GM23338 (cell line): ENCODE measurements at regions not wholly inside any gene's neighbourhood (a gene's known extent, or its start where the extent isn't known, plus 50 kb on each side); places are given as distances from the start of the nearest gene placed in this dataset.

Experiments used
- ATAC-seq: fragments of 200-7000 bp; cut with Tn5 transposase; 3 replicates; pipeline ENCODE4 v1.9.1; 2020
- DNase-seq: peaks from one replicate; pipeline ENCODE4 v3.0.0-alpha.2; 2015; ENCODE audit warnings: low spot score
- H2AFZ ChIP-seq: fragments of 200-600 bp; sonication (generic); 2 replicates; pipeline ENCODE4 v1.8.0; 2016; ENCODE audit warnings: antibody characterized with exemption, mild to moderate bottlenecking, moderate library complexity
- H3F3A ChIP-seq: fragments of 200-600 bp; sonication (generic); replicated peaks from 2 replicates; pipeline ENCODE4 v1.8.0; 2017; ENCODE audit warnings: antibody characterized with exemption, mixed run types, low read depth
- H3K27ac ChIP-seq: fragments of 200-600 bp; sonication (generic); 2 replicates; pipeline ENCODE4 v1.6.1; 2016; ENCODE audit warnings: low read depth
- H3K27me3 ChIP-seq: fragments of 200-600 bp; sonication (generic); 2 replicates; pipeline ENCODE4 v1.8.0; 2016; ENCODE audit warnings: mild to moderate bottlenecking, mixed run types, moderate library complexity; ENCODE audit not compliant: insufficient read depth
- H3K36me3 ChIP-seq: fragments of 200-600 bp; sonication (generic); 2 replicates; pipeline ENCODE4 v1.8.0; 2016; ENCODE audit warnings: mild to moderate bottlenecking; ENCODE audit not compliant: insufficient read depth
- H3K4me1 ChIP-seq: fragments of 200-600 bp; sonication (generic); 2 replicates; pipeline ENCODE4 v1.8.0; 2016; ENCODE audit warnings: mild to moderate bottlenecking, moderate library complexity; ENCODE audit not compliant: insufficient read depth
- H3K4me2 ChIP-seq: fragments of 200-600 bp; sonication (generic); 2 replicates; pipeline ENCODE4 v1.7.1; 2017; ENCODE audit warnings: mixed run types
- H3K4me3 ChIP-seq: fragments of 200-600 bp; sonication (generic); 2 replicates; pipeline ENCODE4 v1.6.1; 2016; ENCODE audit warnings: mixed run types
- H3K79me2 ChIP-seq: fragments of 200-600 bp; sonication (generic); replicated peaks from 2 replicates; pipeline ENCODE4 v1.8.0; 2017; ENCODE audit warnings: mild to moderate bottlenecking; ENCODE audit not compliant: insufficient read depth
- H3K9me2 ChIP-seq: fragments of 200-600 bp; sonication (generic); 2 replicates; pipeline ENCODE4 v1.8.0; 2017; ENCODE audit not compliant: insufficient read depth
- H4K20me1 ChIP-seq: fragments of 200-600 bp; sonication (generic); replicated peaks from 2 replicates; pipeline ENCODE4 v1.8.0; 2017; ENCODE audit warnings: mild to moderate bottlenecking; ENCODE audit not compliant: insufficient read depth
- H3K27ac Mint-ChIP-seq: 2 replicates; pipeline ENCODE4 v1.8.0; 2020; ENCODE audit warnings: inconsistent platforms, mild to moderate bottlenecking, moderate library complexity, mixed read lengths
- H3K27me3 Mint-ChIP-seq: 3 replicates; pipeline ENCODE4 v1.8.0; 2022; ENCODE audit warnings: low read depth, mild to moderate bottlenecking, moderate library complexity, mixed read lengths, inconsistent platforms; ENCODE audit not compliant: insufficient read depth, poor library complexity
- H3K36me3 Mint-ChIP-seq: 3 replicates; pipeline ENCODE4 v1.8.0; 2021; ENCODE audit warnings: low read depth, mild to moderate bottlenecking, inconsistent platforms, moderate library complexity, mixed read lengths
- H3K4me1 Mint-ChIP-seq: 3 replicates; pipeline ENCODE4 v1.8.0; 2020; ENCODE audit warnings: mild to moderate bottlenecking, inconsistent platforms, mixed read lengths
- H3K4me3 Mint-ChIP-seq: 3 replicates; pipeline ENCODE4 v1.8.0; 2021; ENCODE audit warnings: moderate library complexity, mild to moderate bottlenecking, inconsistent platforms, mixed read lengths
- H3K9me3 Mint-ChIP-seq: 3 replicates; pipeline ENCODE4 v1.8.0; 2020; ENCODE audit warnings: moderate library complexity, mild to moderate bottlenecking, inconsistent platforms, mixed read lengths
- CREB1 ChIP-seq: fragments of 250-450 bp; sonication (Bioruptor Pico); IDR thresholded peaks from 2 replicates; pipeline ENCODE4 v1.5.0; 2020; ENCODE audit warnings: low read depth, mild to moderate bottlenecking, moderate library complexity
- EZH2 ChIP-seq: fragments of 200-600 bp; sonication (generic); IDR thresholded peaks from one replicate; pipeline ENCODE4 v1.8.0; 2017; ENCODE audit warnings: antibody characterized with exemption, mild to moderate bottlenecking, low read depth; ENCODE audit not compliant: unreplicated experiment
- EZH2phosphoT487 ChIP-seq: fragments of 200-600 bp; sonication (generic); IDR thresholded peaks from one replicate; pipeline ENCODE4 v1.8.1; 2018; ENCODE audit warnings: antibody characterized with exemption; ENCODE audit not compliant: unreplicated experiment
- JUNB ChIP-seq: IDR thresholded peaks from one replicate; pipeline ENCODE4 v1.6.1; 2016; ENCODE audit warnings: antibody characterized with exemption; ENCODE audit not compliant: unreplicated experiment
- NANOG ChIP-seq: IDR thresholded peaks from 2 replicates; pipeline ENCODE4 v1.6.1; 2016; ENCODE audit warnings: antibody characterized with exemption, borderline replicate concordance
- POLR2AphosphoS5 ChIP-seq: IDR thresholded peaks from 2 replicates; pipeline ENCODE4 v1.6.1; 2016; ENCODE audit warnings: antibody characterized with exemption, low read depth
- STAT1 ChIP-seq: IDR thresholded peaks from one replicate; pipeline ENCODE4 v1.6.1; 2016; ENCODE audit warnings: antibody characterized with exemption; ENCODE audit not compliant: unreplicated experiment
- ZNF114 ChIP-seq: fragments of 250-450 bp; sonication (Bioruptor Pico); IDR thresholded peaks from 2 replicates; pipeline ENCODE4 v1.5.0; 2020; ENCODE audit warnings: mild to moderate bottlenecking, moderate library complexity
- ZNF331 ChIP-seq: fragments of 250-450 bp; sonication (Bioruptor Pico); IDR thresholded peaks from 2 replicates; pipeline ENCODE4 v1.5.0; 2020; ENCODE audit warnings: low read depth, mild to moderate bottlenecking, moderate library complexity
- TF ChIP-seq, protein P1 (sequence below): IDR thresholded peaks from 2 replicates; pipeline ENCODE4 v1.6.1; 2016; ENCODE audit warnings: antibody characterized with exemption
- TF ChIP-seq, protein P2 (sequence below), 2 experiments: fragments of 200-600 bp in 1 of 2; sonication (generic) in 1 of 2; conservative IDR thresholded peaks; 2 replicates each; pipeline versions ENCODE4 v1.5.1 to v1.6.1; 2016 to 2017; ENCODE audit warnings: antibody characterized with exemption in 2 of 2, low read depth in 2 of 2, mild to moderate bottlenecking in 2 of 2, moderate library complexity in 1 of 2
- TF ChIP-seq, protein P3 (sequence below): IDR thresholded peaks from one replicate; pipeline ENCODE4 v1.6.1; 2018; ENCODE audit warnings: antibody characterized with exemption; ENCODE audit not compliant: unreplicated experiment
- TF ChIP-seq, protein P4 (sequence below): fragments of 250-450 bp; sonication (Bioruptor Pico); IDR thresholded peaks from 2 replicates; pipeline ENCODE4 v1.5.0; 2020; ENCODE audit warnings: mild to moderate bottlenecking, moderate library complexity

DNA sequence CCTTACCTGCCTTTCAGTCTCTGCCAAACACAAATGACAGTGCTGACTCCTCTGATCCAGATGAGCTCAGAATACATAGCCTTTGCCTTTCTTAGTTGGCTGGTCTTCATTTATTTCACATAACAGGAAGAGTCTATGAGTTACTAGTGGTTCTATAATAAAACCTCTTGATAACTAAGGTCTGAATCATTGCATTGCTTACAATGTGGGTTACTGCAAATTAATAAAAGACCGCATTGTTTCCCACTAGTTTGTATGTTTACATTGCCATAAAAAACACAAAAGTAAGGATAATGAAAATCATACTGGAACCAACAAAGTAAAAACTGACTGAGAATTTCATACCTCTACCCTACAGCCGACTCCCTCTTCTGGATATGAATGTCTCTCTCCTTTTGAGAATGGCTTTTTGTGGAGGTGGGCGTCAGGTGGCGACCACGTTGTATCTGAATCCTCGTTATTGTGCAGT is 62.0 kb upstream of the AKR1E2 start:
- H3K36me3 ChIP-seq: no peaks in the 10 kb centered on the region
- H3F3A ChIP-seq: no peaks in the 10 kb centered on the region
- H3K27me3 Mint-ChIP-seq: peaks cover 6% of the 10 kb centered on the region
- H3K4me1 ChIP-seq: peaks cover 13% of the 10 kb centered on the region
- no peak for ATAC-seq
- H3K36me3 Mint-ChIP-seq: no peaks in the 10 kb centered on the region
- H3K4me3 ChIP-seq: no peak overlapping the region
- no peak overlapping the region for H3K4me2 ChIP-seq
- no peak overlapping the region for H3K27ac ChIP-seq
- no peaks in the 10 kb centered on the region for H3K9me3 Mint-ChIP-seq
- no peak for TF ChIP-seq POLR2AphosphoS5
- TF ChIP-seq, protein P1, sequence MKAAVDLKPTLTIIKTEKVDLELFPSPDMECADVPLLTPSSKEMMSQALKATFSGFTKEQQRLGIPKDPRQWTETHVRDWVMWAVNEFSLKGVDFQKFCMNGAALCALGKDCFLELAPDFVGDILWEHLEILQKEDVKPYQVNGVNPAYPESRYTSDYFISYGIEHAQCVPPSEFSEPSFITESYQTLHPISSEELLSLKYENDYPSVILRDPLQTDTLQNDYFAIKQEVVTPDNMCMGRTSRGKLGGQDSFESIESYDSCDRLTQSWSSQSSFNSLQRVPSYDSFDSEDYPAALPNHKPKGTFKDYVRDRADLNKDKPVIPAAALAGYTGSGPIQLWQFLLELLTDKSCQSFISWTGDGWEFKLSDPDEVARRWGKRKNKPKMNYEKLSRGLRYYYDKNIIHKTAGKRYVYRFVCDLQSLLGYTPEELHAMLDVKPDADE: no peak
- TF ChIP-seq EZH2phosphoT487: no peak
- TF ChIP-seq ZNF114 (CRISPR knock-in tag): no peak
- no peak for TF ChIP-seq CREB1 (CRISPR knock-in tag)
- TF ChIP-seq, protein P2, sequence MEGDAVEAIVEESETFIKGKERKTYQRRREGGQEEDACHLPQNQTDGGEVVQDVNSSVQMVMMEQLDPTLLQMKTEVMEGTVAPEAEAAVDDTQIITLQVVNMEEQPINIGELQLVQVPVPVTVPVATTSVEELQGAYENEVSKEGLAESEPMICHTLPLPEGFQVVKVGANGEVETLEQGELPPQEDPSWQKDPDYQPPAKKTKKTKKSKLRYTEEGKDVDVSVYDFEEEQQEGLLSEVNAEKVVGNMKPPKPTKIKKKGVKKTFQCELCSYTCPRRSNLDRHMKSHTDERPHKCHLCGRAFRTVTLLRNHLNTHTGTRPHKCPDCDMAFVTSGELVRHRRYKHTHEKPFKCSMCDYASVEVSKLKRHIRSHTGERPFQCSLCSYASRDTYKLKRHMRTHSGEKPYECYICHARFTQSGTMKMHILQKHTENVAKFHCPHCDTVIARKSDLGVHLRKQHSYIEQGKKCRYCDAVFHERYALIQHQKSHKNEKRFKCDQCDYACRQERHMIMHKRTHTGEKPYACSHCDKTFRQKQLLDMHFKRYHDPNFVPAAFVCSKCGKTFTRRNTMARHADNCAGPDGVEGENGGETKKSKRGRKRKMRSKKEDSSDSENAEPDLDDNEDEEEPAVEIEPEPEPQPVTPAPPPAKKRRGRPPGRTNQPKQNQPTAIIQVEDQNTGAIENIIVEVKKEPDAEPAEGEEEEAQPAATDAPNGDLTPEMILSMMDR (conservative IDR thresholded peaks at IDR 0.05; ENCODE audit: low read depth in 2 of 2): no peak
- no peak for TF ChIP-seq NANOG
- TF ChIP-seq, protein P3, sequence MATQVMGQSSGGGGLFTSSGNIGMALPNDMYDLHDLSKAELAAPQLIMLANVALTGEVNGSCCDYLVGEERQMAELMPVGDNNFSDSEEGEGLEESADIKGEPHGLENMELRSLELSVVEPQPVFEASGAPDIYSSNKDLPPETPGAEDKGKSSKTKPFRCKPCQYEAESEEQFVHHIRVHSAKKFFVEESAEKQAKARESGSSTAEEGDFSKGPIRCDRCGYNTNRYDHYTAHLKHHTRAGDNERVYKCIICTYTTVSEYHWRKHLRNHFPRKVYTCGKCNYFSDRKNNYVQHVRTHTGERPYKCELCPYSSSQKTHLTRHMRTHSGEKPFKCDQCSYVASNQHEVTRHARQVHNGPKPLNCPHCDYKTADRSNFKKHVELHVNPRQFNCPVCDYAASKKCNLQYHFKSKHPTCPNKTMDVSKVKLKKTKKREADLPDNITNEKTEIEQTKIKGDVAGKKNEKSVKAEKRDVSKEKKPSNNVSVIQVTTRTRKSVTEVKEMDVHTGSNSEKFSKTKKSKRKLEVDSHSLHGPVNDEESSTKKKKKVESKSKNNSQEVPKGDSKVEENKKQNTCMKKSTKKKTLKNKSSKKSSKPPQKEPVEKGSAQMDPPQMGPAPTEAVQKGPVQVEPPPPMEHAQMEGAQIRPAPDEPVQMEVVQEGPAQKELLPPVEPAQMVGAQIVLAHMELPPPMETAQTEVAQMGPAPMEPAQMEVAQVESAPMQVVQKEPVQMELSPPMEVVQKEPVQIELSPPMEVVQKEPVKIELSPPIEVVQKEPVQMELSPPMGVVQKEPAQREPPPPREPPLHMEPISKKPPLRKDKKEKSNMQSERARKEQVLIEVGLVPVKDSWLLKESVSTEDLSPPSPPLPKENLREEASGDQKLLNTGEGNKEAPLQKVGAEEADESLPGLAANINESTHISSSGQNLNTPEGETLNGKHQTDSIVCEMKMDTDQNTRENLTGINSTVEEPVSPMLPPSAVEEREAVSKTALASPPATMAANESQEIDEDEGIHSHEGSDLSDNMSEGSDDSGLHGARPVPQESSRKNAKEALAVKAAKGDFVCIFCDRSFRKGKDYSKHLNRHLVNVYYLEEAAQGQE: no peak
- no peak for TF ChIP-seq JUNB
- TF ChIP-seq ZNF331 (CRISPR knock-in tag): no peak
- no peak for TF ChIP-seq STAT1
- TF ChIP-seq, protein P4, sequence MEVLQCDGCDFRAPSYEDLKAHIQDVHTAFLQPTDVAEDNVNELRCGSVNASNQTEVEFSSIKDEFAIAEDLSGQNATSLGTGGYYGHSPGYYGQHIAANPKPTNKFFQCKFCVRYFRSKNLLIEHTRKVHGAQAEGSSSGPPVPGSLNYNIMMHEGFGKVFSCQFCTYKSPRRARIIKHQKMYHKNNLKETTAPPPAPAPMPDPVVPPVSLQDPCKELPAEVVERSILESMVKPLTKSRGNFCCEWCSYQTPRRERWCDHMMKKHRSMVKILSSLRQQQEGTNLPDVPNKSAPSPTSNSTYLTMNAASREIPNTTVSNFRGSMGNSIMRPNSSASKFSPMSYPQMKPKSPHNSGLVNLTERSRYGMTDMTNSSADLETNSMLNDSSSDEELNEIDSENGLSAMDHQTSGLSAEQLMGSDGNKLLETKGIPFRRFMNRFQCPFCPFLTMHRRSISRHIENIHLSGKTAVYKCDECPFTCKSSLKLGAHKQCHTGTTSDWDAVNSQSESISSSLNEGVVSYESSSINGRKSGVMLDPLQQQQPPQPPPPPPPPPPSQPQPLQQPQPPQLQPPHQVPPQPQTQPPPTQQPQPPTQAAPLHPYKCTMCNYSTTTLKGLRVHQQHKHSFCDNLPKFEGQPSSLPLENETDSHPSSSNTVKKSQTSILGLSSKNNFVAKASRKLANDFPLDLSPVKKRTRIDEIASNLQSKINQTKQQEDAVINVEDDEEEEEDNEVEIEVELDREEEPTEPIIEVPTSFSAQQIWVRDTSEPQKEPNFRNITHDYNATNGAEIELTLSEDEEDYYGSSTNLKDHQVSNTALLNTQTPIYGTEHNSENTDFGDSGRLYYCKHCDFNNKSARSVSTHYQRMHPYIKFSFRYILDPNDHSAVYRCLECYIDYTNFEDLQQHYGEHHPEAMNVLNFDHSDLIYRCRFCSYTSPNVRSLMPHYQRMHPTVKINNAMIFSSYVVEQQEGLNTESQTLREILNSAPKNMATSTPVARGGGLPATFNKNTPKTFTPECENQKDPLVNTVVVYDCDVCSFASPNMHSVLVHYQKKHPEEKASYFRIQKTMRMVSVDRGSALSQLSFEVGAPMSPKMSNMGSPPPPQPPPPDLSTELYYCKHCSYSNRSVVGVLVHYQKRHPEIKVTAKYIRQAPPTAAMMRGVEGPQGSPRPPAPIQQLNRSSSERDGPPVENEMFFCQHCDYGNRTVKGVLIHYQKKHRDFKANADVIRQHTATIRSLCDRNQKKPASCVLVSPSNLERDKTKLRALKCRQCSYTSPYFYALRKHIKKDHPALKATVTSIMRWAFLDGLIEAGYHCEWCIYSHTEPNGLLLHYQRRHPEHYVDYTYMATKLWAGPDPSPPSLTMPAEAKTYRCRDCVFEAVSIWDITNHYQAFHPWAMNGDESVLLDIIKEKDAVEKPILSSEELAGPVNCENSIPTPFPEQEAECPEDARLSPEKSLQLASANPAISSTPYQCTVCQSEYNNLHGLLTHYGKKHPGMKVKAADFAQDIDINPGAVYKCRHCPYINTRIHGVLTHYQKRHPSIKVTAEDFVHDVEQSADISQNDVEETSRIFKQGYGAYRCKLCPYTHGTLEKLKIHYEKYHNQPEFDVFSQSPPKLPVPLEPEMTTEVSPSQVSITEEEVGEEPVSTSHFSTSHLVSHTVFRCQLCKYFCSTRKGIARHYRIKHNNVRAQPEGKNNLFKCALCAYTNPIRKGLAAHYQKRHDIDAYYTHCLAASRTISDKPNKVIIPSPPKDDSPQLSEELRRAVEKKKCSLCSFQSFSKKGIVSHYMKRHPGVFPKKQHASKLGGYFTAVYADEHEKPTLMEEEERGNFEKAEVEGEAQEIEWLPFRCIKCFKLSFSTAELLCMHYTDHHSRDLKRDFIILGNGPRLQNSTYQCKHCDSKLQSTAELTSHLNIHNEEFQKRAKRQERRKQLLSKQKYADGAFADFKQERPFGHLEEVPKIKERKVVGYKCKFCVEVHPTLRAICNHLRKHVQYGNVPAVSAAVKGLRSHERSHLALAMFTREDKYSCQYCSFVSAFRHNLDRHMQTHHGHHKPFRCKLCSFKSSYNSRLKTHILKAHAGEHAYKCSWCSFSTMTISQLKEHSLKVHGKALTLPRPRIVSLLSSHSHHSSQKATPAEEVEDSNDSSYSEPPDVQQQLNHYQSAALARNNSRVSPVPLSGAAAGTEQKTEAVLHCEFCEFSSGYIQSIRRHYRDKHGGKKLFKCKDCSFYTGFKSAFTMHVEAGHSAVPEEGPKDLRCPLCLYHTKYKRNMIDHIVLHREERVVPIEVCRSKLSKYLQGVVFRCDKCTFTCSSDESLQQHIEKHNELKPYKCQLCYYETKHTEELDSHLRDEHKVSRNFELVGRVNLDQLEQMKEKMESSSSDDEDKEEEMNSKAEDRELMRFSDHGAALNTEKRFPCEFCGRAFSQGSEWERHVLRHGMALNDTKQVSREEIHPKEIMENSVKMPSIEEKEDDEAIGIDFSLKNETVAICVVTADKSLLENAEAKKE (CRISPR knock-in tag): no peak
- no peak for TF ChIP-seq EZH2
- H4K20me1 ChIP-seq: no peaks in the 10 kb centered on the region
- H3K4me1 Mint-ChIP-seq: peaks cover 15% of the 10 kb centered on the region
- H3K9me2 ChIP-seq: no peaks in the 10 kb centered on the region
- no peak for DNase-seq
- H2AFZ ChIP-seq: no peak overlapping the region
- no peaks in the 10 kb centered on the region for H3K79me2 ChIP-seq
- no peak overlapping the region for H3K27ac Mint-ChIP-seq
- H3K4me3 Mint-ChIP-seq: no peak overlapping the region
- H3K27me3 ChIP-seq: no peaks in the 10 kb centered on the region
